ENCODE measurements at regions not wholly inside any gene's neighbourhood (a gene's known extent, or its start where the extent isn't known, plus 50 kb on each side); places are given as distances from the start of the nearest gene placed in this dataset.

GRCh38 chr4:115562506-115562905 is 449.1 kb upstream of the NDST4 start:
- TF ChIP-seq CTCF (IDR thresholded peaks at IDR 0.05; ENCODE audit: poor library complexity) = no peak
- TF ChIP-seq EZH2 (IDR thresholded peaks at IDR 0.05; ENCODE audit: borderline replicate concordance) = no peak

Measured in hepatocyte (in vitro differentiated cells).